ENCODE measurements at regions not wholly inside any gene's neighbourhood (a gene's known extent, or its start where the extent isn't known, plus 50 kb on each side); places are given as distances from the start of the nearest gene placed in this dataset.
"Not testable (repeated sequence)": the region's sequence is repeated elsewhere in the genome, so short reads cannot be mapped to it uniquely, and the experiment has no call there.

- H2AFZ ChIP-seq: no peak overlapping the region
- no peak overlapping the region for H3K4me2 ChIP-seq
- no peak for DNase-seq (ENCODE audit: low spot score)
- no peaks in the 10 kb centered on the region for H3K9me2 ChIP-seq (replicated peaks; ENCODE audit: insufficient read depth)
- no peaks in the 10 kb centered on the region for H3K4me1 ChIP-seq (ENCODE audit: insufficient read depth)
- no peak overlapping the region for H3K4me3 ChIP-seq
- H3K27ac ChIP-seq: no peak overlapping the region
- no peaks in the 10 kb centered on the region for H3K27me3 ChIP-seq
- no peak for TF ChIP-seq CTCF (IDR thresholded peaks at IDR 0.05; ENCODE audit: poor library complexity)
- TF ChIP-seq EZH2phosphoT487 (IDR thresholded peaks at IDR 0.05; ENCODE audit: low read depth, severe bottlenecking, unreplicated experiment): no peak
- TF ChIP-seq EZH2 (IDR thresholded peaks at IDR 0.05; ENCODE audit: borderline replicate concordance): no peak
- H3K9me3 ChIP-seq (ENCODE audit: low read depth): no peaks in the 10 kb centered on the region
- no peaks in the 10 kb centered on the region for H4K20me1 ChIP-seq (ENCODE audit: insufficient read depth, poor library complexity, severe bottlenecking)
- H3K36me3 ChIP-seq (replicated peaks; ENCODE audit: insufficient read depth, low read depth): no peaks in the 10 kb centered on the region
- H3K79me2 ChIP-seq: no peaks in the 10 kb centered on the region
Measured at GRCh38 chr11:7175007-7175406, 76.7 kb upstream of the SYT9 start.

GRCh38 chr11:7186190-7186589 lies 65.5 kb upstream of the SYT9 start:
- DNase-seq (ENCODE audit: low spot score): no peak
- WGBS (ENCODE audit: low lambda C conversion rate, missing lambda C conversion rate): 74% methylated on average over 2 of the region's 2 CpGs
- H2AFZ ChIP-seq: no peak overlapping the region
- H4K20me1 ChIP-seq (ENCODE audit: insufficient read depth, poor library complexity, severe bottlenecking): no peaks in the 10 kb centered on the region
- no peak overlapping the region for H3K4me3 ChIP-seq
- H3K9me2 ChIP-seq (replicated peaks; ENCODE audit: insufficient read depth): no peaks in the 10 kb centered on the region
- H3K4me1 ChIP-seq (ENCODE audit: insufficient read depth): no peaks in the 10 kb centered on the region
- no peaks in the 10 kb centered on the region for H3K9me3 ChIP-seq (ENCODE audit: low read depth)
- H3K27me3 ChIP-seq: no peaks in the 10 kb centered on the region
- H3K79me2 ChIP-seq: no peaks in the 10 kb centered on the region
- TF ChIP-seq EZH2 (IDR thresholded peaks at IDR 0.05; ENCODE audit: borderline replicate concordance) (no peak), EZH2phosphoT487 (IDR thresholded peaks at IDR 0.05; ENCODE audit: low read depth, severe bottlenecking, unreplicated experiment) (no peak), CTCF (IDR thresholded peaks at IDR 0.05; ENCODE audit: poor library complexity) (no peak)
- no peak overlapping the region for H3K4me2 ChIP-seq
- H3K27ac ChIP-seq: no peak overlapping the region
- H3K36me3 ChIP-seq (replicated peaks; ENCODE audit: insufficient read depth, low read depth): no peaks in the 10 kb centered on the region

GRCh38 chr11:7186676-7187075 lies 65.0 kb upstream of the SYT9 start:
- no peak overlapping the region for H3K4me3 ChIP-seq
- TF ChIP-seq CTCF (IDR thresholded peaks at IDR 0.05; ENCODE audit: poor library complexity): no peak
- no peak for TF ChIP-seq EZH2phosphoT487 (IDR thresholded peaks at IDR 0.05; ENCODE audit: low read depth, severe bottlenecking, unreplicated experiment)
- TF ChIP-seq EZH2 (IDR thresholded peaks at IDR 0.05; ENCODE audit: borderline replicate concordance): no peak
- no peak overlapping the region for H3K4me2 ChIP-seq
- DNase-seq (ENCODE audit: low spot score): no peak
- 81% methylated on average over 1 of the region's 1 CpG for WGBS (ENCODE audit: low lambda C conversion rate, missing lambda C conversion rate)
- H3K27ac ChIP-seq: no peak overlapping the region
- H3K27me3 ChIP-seq: no peaks in the 10 kb centered on the region
- H3K4me1 ChIP-seq (ENCODE audit: insufficient read depth): no peaks in the 10 kb centered on the region
- no peaks in the 10 kb centered on the region for H3K9me3 ChIP-seq (ENCODE audit: low read depth)
- H3K9me2 ChIP-seq (replicated peaks; ENCODE audit: insufficient read depth): no peaks in the 10 kb centered on the region
- no peaks in the 10 kb centered on the region for H3K79me2 ChIP-seq
- no peak overlapping the region for H2AFZ ChIP-seq
- no peaks in the 10 kb centered on the region for H4K20me1 ChIP-seq (ENCODE audit: insufficient read depth, poor library complexity, severe bottlenecking)
- no peaks in the 10 kb centered on the region for H3K36me3 ChIP-seq (replicated peaks; ENCODE audit: insufficient read depth, low read depth)

GRCh38 chr11:7192785-7193184 lies 58.9 kb upstream of the SYT9 start:
- H3K4me2 ChIP-seq; H3K27me3 ChIP-seq; H2AFZ ChIP-seq; H4K20me1 ChIP-seq (ENCODE audit: insufficient read depth, poor library complexity, severe bottlenecking); H3K4me1 ChIP-seq (ENCODE audit: insufficient read depth); H3K9me2 ChIP-seq (replicated peaks; ENCODE audit: insufficient read depth); H3K27ac ChIP-seq; H3K9me3 ChIP-seq (ENCODE audit: low read depth); H3K79me2 ChIP-seq; DNase-seq (ENCODE audit: low spot score); H3K36me3 ChIP-seq (replicated peaks; ENCODE audit: insufficient read depth, low read depth); H3K4me3 ChIP-seq: not testable (repeated sequence)
- 90% methylated on average over 4 of the region's 4 CpGs for WGBS (ENCODE audit: low lambda C conversion rate, missing lambda C conversion rate)
